GM23338 (cell line): ENCODE measurements at regions not wholly inside any gene's neighbourhood (a gene's known extent, or its start where the extent isn't known, plus 50 kb on each side); places are given as distances from the start of the nearest gene placed in this dataset.

Experiments
- ATAC-seq: fragments of 200-7000 bp; cut with Tn5 transposase; 3 replicates; pipeline ENCODE4 v1.9.1; 2020
- DNase-seq: peaks from one replicate; pipeline ENCODE4 v3.0.0-alpha.2; 2015; ENCODE audit warnings: low spot score
- H2AFZ ChIP-seq: fragments of 200-600 bp; sonication (generic); 2 replicates; pipeline ENCODE4 v1.8.0; 2016; ENCODE audit warnings: antibody characterized with exemption, mild to moderate bottlenecking, moderate library complexity
- H3F3A ChIP-seq: fragments of 200-600 bp; sonication (generic); replicated peaks from 2 replicates; pipeline ENCODE4 v1.8.0; 2017; ENCODE audit warnings: antibody characterized with exemption, mixed run types, low read depth
- H3K27ac ChIP-seq: fragments of 200-600 bp; sonication (generic); 2 replicates; pipeline ENCODE4 v1.6.1; 2016; ENCODE audit warnings: low read depth
- H3K27me3 ChIP-seq: fragments of 200-600 bp; sonication (generic); 2 replicates; pipeline ENCODE4 v1.8.0; 2016; ENCODE audit warnings: mild to moderate bottlenecking, mixed run types, moderate library complexity; ENCODE audit not compliant: insufficient read depth
- H3K36me3 ChIP-seq: fragments of 200-600 bp; sonication (generic); 2 replicates; pipeline ENCODE4 v1.8.0; 2016; ENCODE audit warnings: mild to moderate bottlenecking; ENCODE audit not compliant: insufficient read depth
- H3K4me1 ChIP-seq: fragments of 200-600 bp; sonication (generic); 2 replicates; pipeline ENCODE4 v1.8.0; 2016; ENCODE audit warnings: mild to moderate bottlenecking, moderate library complexity; ENCODE audit not compliant: insufficient read depth
- H3K4me2 ChIP-seq: fragments of 200-600 bp; sonication (generic); 2 replicates; pipeline ENCODE4 v1.7.1; 2017; ENCODE audit warnings: mixed run types
- H3K4me3 ChIP-seq: fragments of 200-600 bp; sonication (generic); 2 replicates; pipeline ENCODE4 v1.6.1; 2016; ENCODE audit warnings: mixed run types
- H3K79me2 ChIP-seq: fragments of 200-600 bp; sonication (generic); replicated peaks from 2 replicates; pipeline ENCODE4 v1.8.0; 2017; ENCODE audit warnings: mild to moderate bottlenecking; ENCODE audit not compliant: insufficient read depth
- H3K9me2 ChIP-seq: fragments of 200-600 bp; sonication (generic); 2 replicates; pipeline ENCODE4 v1.8.0; 2017; ENCODE audit not compliant: insufficient read depth
- H4K20me1 ChIP-seq: fragments of 200-600 bp; sonication (generic); replicated peaks from 2 replicates; pipeline ENCODE4 v1.8.0; 2017; ENCODE audit warnings: mild to moderate bottlenecking; ENCODE audit not compliant: insufficient read depth
- H3K27ac Mint-ChIP-seq: 2 replicates; pipeline ENCODE4 v1.8.0; 2020; ENCODE audit warnings: inconsistent platforms, mild to moderate bottlenecking, moderate library complexity, mixed read lengths
- H3K27me3 Mint-ChIP-seq: 3 replicates; pipeline ENCODE4 v1.8.0; 2022; ENCODE audit warnings: low read depth, mild to moderate bottlenecking, moderate library complexity, mixed read lengths, inconsistent platforms; ENCODE audit not compliant: insufficient read depth, poor library complexity
- H3K36me3 Mint-ChIP-seq: 3 replicates; pipeline ENCODE4 v1.8.0; 2021; ENCODE audit warnings: low read depth, mild to moderate bottlenecking, inconsistent platforms, moderate library complexity, mixed read lengths
- H3K4me1 Mint-ChIP-seq: 3 replicates; pipeline ENCODE4 v1.8.0; 2020; ENCODE audit warnings: mild to moderate bottlenecking, inconsistent platforms, mixed read lengths
- H3K4me3 Mint-ChIP-seq: 3 replicates; pipeline ENCODE4 v1.8.0; 2021; ENCODE audit warnings: moderate library complexity, mild to moderate bottlenecking, inconsistent platforms, mixed read lengths
- H3K9me3 Mint-ChIP-seq: 3 replicates; pipeline ENCODE4 v1.8.0; 2020; ENCODE audit warnings: moderate library complexity, mild to moderate bottlenecking, inconsistent platforms, mixed read lengths
- CREB1 ChIP-seq: fragments of 250-450 bp; sonication (Bioruptor Pico); IDR thresholded peaks from 2 replicates; pipeline ENCODE4 v1.5.0; 2020; ENCODE audit warnings: low read depth, mild to moderate bottlenecking, moderate library complexity
- CTCF ChIP-seq, 2 experiments: fragments of 200-600 bp in 1 of 2; sonication (generic) in 1 of 2; conservative IDR thresholded peaks; 2 replicates each; pipeline versions ENCODE4 v1.5.1 to v1.6.1; 2016 to 2017; ENCODE audit warnings: antibody characterized with exemption in 2 of 2, low read depth in 2 of 2, mild to moderate bottlenecking in 2 of 2, moderate library complexity in 1 of 2
- ETS1 ChIP-seq: IDR thresholded peaks from 2 replicates; pipeline ENCODE4 v1.6.1; 2016; ENCODE audit warnings: antibody characterized with exemption
- EZH2 ChIP-seq: fragments of 200-600 bp; sonication (generic); IDR thresholded peaks from one replicate; pipeline ENCODE4 v1.8.0; 2017; ENCODE audit warnings: antibody characterized with exemption, mild to moderate bottlenecking, low read depth; ENCODE audit not compliant: unreplicated experiment
- EZH2phosphoT487 ChIP-seq: fragments of 200-600 bp; sonication (generic); IDR thresholded peaks from one replicate; pipeline ENCODE4 v1.8.1; 2018; ENCODE audit warnings: antibody characterized with exemption; ENCODE audit not compliant: unreplicated experiment
- JUNB ChIP-seq: IDR thresholded peaks from one replicate; pipeline ENCODE4 v1.6.1; 2016; ENCODE audit warnings: antibody characterized with exemption; ENCODE audit not compliant: unreplicated experiment
- NANOG ChIP-seq: IDR thresholded peaks from 2 replicates; pipeline ENCODE4 v1.6.1; 2016; ENCODE audit warnings: antibody characterized with exemption, borderline replicate concordance
- POLR2AphosphoS5 ChIP-seq: IDR thresholded peaks from 2 replicates; pipeline ENCODE4 v1.6.1; 2016; ENCODE audit warnings: antibody characterized with exemption, low read depth
- REST ChIP-seq: IDR thresholded peaks from one replicate; pipeline ENCODE4 v1.6.1; 2018; ENCODE audit warnings: antibody characterized with exemption; ENCODE audit not compliant: unreplicated experiment
- STAT1 ChIP-seq: IDR thresholded peaks from one replicate; pipeline ENCODE4 v1.6.1; 2016; ENCODE audit warnings: antibody characterized with exemption; ENCODE audit not compliant: unreplicated experiment
- ZNF114 ChIP-seq: fragments of 250-450 bp; sonication (Bioruptor Pico); IDR thresholded peaks from 2 replicates; pipeline ENCODE4 v1.5.0; 2020; ENCODE audit warnings: mild to moderate bottlenecking, moderate library complexity
- ZNF331 ChIP-seq: fragments of 250-450 bp; sonication (Bioruptor Pico); IDR thresholded peaks from 2 replicates; pipeline ENCODE4 v1.5.0; 2020; ENCODE audit warnings: low read depth, mild to moderate bottlenecking, moderate library complexity
- ZNF462 ChIP-seq: fragments of 250-450 bp; sonication (Bioruptor Pico); IDR thresholded peaks from 2 replicates; pipeline ENCODE4 v1.5.0; 2020; ENCODE audit warnings: mild to moderate bottlenecking, moderate library complexity

GRCh38 chr12:105733579-105733978 is 403.1 kb downstream of the C12orf75 start:
- peaks cover 3% of the 10 kb centered on the region; the same call in 1 of the 3 replicates for H3K9me3 Mint-ChIP-seq
- Histone ChIP-seq H3K36me3 (no peaks in the 10 kb centered on the region), H3K27me3 (no peaks in the 10 kb centered on the region), H2AFZ (no peak overlapping the region), H3F3A (no peaks in the 10 kb centered on the region), H3K27ac (no peak overlapping the region), H3K4me2 (no peak overlapping the region), H4K20me1 (no peaks in the 10 kb centered on the region), H3K9me2 (peaks cover 2% of the 10 kb centered on the region; the same call in 1 of the 2 replicates), H3K4me1 (peaks cover 7% of the 10 kb centered on the region; the same call in 1 of the 2 replicates), H3K4me3 (no peak overlapping the region), H3K79me2 (no peaks in the 10 kb centered on the region)
- H3K27ac Mint-ChIP-seq, result no peak overlapping the region
- ATAC-seq (no peak), DNase-seq (no peak)
- H3K4me3 Mint-ChIP-seq, result no peak overlapping the region
- no peaks in the 10 kb centered on the region for H3K27me3 Mint-ChIP-seq
- no peak for TF ChIP-seq JUNB
- no peak for TF ChIP-seq NANOG
- no peak for TF ChIP-seq STAT1
- no peak for TF ChIP-seq REST
- TF ChIP-seq ZNF114 (CRISPR knock-in tag), result no peak
- TF ChIP-seq EZH2, result no peak
- TF ChIP-seq POLR2AphosphoS5, result no peak
- TF ChIP-seq ZNF462 (CRISPR knock-in tag), result no peak
- no peak for TF ChIP-seq CTCF (conservative IDR thresholded peaks at IDR 0.05; ENCODE audit: low read depth in 2 of 2)
- TF ChIP-seq CREB1, result no peak
- no peak for TF ChIP-seq ZNF331
- TF ChIP-seq ETS1, result no peak
- TF ChIP-seq EZH2phosphoT487, result no peak
- H3K36me3 Mint-ChIP-seq, result no peaks in the 10 kb centered on the region
- H3K4me1 Mint-ChIP-seq, result peaks cover 21% of the 10 kb centered on the region
